GM12878 (cell line): ENCODE measurements at regions not wholly inside any gene's neighbourhood (a gene's known extent, or its start where the extent isn't known, plus 50 kb on each side); places are given as distances from the start of the nearest gene placed in this dataset.

ENCODE experiments used
- ATAC-seq: fragments of 200-7000 bp; cut with Tn5 transposase; 3 replicates; pipeline ENCODE4 v1.9.1; 2020; ENCODE audit warnings: mild to moderate bottlenecking, moderate library complexity
- BruUV-seq: library from RNA; stranded (reverse); fragments of 400-500 nt; replicated peaks from 2 replicates; lab custom pipeline; 2021; lab: Mats Ljungman, UMichigan
- CTCF ChIA-PET: fragments of 300-600 bp; sonication (Branson Sonifier 250); formaldehyde crosslinking; extraction: SDS; loops from one replicate; lab custom pipeline; 2021; ENCODE audit warnings: inconsistent platforms; lab: Yijun Ruan, JAX
- POLR2A ChIA-PET: fragments of 350-600 bp; formaldehyde crosslinking; extraction: SDS; loops from one replicate; lab custom pipeline; 2021; ENCODE audit warnings: inconsistent platforms; lab: Charles Lee
- RAD21 ChIA-PET: fragments of 300-600 bp; sonication (Branson Sonifier 250); formaldehyde crosslinking; loops from one replicate; lab custom pipeline; 2023; ENCODE audit warnings: antibody characterized with exemption; ENCODE audit not compliant: unreplicated experiment; lab: Charles Lee
- SMC1A ChIA-PET: fragments of 300-600 bp; sonication (Branson Sonifier 250); formaldehyde crosslinking; loops from one replicate; lab custom pipeline; 2023; ENCODE audit not compliant: unreplicated experiment, uncharacterized antibody; lab: Charles Lee
- DNase-seq: peaks from one replicate; pipeline ENCODE4 v3.0.0-alpha.2; 2011; ENCODE audit warnings: low read depth, low spot score
- FAIRE-seq: peaks from 3 replicates; lab custom pipeline; 2011; peaks lifted over from hg19 to GRCh38; lab: Jason Lieb, UNC
- H2AFZ ChIP-seq: 2 replicates; pipeline ENCODE4 v1.6.0; 2011; ENCODE audit warnings: low read depth, low read length, control low read depth; ENCODE audit not compliant: control insufficient read depth
- H3K27ac ChIP-seq: 2 replicates; pipeline ENCODE4 v1.5.1; 2011; ENCODE audit warnings: control low read depth; ENCODE audit not compliant: control insufficient read depth, insufficient read depth
- H3K27me3 ChIP-seq, 2 experiments: replicated peaks in 1 of 2; 2 replicates each; pipeline versions ENCODE4 v1.6.0 to v1.6.1; 2011; ENCODE audit warnings: low read length in 1 of 2; ENCODE audit not compliant: control insufficient read depth in 2 of 2, insufficient read depth in 2 of 2
- H3K36me3 ChIP-seq, 2 experiments: 2 replicates each; pipeline ENCODE4 v1.5.1; 2011; ENCODE audit warnings: low read length in 1 of 2; ENCODE audit not compliant: control insufficient read depth in 2 of 2, insufficient read depth in 2 of 2
- H3K4me1 ChIP-seq: 2 replicates; pipeline ENCODE4 v1.6.1; 2011; ENCODE audit warnings: mild to moderate bottlenecking, low read length, moderate library complexity, mixed read lengths; ENCODE audit not compliant: control insufficient read depth, insufficient read depth
- H3K4me2 ChIP-seq: 2 replicates; pipeline ENCODE4 v1.6.0; 2011; ENCODE audit warnings: control low read depth; ENCODE audit not compliant: control insufficient read depth, insufficient read depth
- H3K4me3 ChIP-seq: fragments of 200-600 bp; sonication (generic); 2 replicates; pipeline ENCODE4 v1.5.1; 2016
- H3K79me2 ChIP-seq: 2 replicates; pipeline ENCODE4 v1.6.0; 2011; ENCODE audit warnings: low read length; ENCODE audit not compliant: control insufficient read depth, insufficient read depth
- H3K9ac ChIP-seq: 2 replicates; pipeline ENCODE4 v1.8.0; 2011; ENCODE audit warnings: low read length, control low read depth, mixed read lengths; ENCODE audit not compliant: control insufficient read depth, insufficient read depth
- H3K9me3 ChIP-seq: replicated peaks from 3 replicates; pipeline ENCODE4 v1.5.1; 2011; ENCODE audit warnings: mild to moderate bottlenecking, low read length; ENCODE audit not compliant: control insufficient read depth, insufficient read depth
- H4K20me1 ChIP-seq: 2 replicates; pipeline ENCODE4 v1.6.0; 2011; ENCODE audit not compliant: control insufficient read depth, insufficient read depth
- CHD4 ChIP-seq: fragments of 200-600 bp; sonication (generic); IDR thresholded peaks from 2 replicates; pipeline ENCODE4 v1.6.1; 2016; ENCODE audit warnings: mild to moderate bottlenecking
- ZNF592 ChIP-seq: fragments of 450-650 bp; IDR thresholded peaks from 2 replicates; pipeline ENCODE4 v1.6.1; 2017; ENCODE audit warnings: mild to moderate bottlenecking, moderate library complexity
- WGBS: methylation state at CpG from one replicate; pipeline ENCODE4 v1.1.6; 2016; ENCODE audit warnings: low lambda C conversion rate; ENCODE audit not compliant: insufficient replicate concordance, insufficient coverage; ENCODE audit errors: missing lambda C conversion rate; 5-methylcytosine and 5-hydroxymethylcytosine counted together
- in situ Hi-C: fragments of 300-500 bp; cut with MboI; formaldehyde crosslinking; loops from 9 replicates; pipeline ENCODE4 v1.14.3; 2018; ENCODE audit warnings: mixed read lengths
- intact Hi-C: fragments of 100-400 bp; cut with micrococcal nuclease; formaldehyde crosslinking; loops from one replicate; pipeline ENCODE4 v1.14.2; 2022; ENCODE audit not compliant: unreplicated experiment
- TF ChIP-seq, protein P1 (sequence below): IDR thresholded peaks from 2 replicates; pipeline ENCODE4 v1.6.1; 2012; ENCODE audit warnings: improper control_type of control experiment, low read depth, low read length; ENCODE audit not compliant: insufficient replicate concordance
- TF ChIP-seq, protein P2 (sequence below): fragments of 450-650 bp; IDR thresholded peaks from 2 replicates; pipeline ENCODE4 v1.6.1; 2016; ENCODE audit warnings: mild to moderate bottlenecking

DNA sequence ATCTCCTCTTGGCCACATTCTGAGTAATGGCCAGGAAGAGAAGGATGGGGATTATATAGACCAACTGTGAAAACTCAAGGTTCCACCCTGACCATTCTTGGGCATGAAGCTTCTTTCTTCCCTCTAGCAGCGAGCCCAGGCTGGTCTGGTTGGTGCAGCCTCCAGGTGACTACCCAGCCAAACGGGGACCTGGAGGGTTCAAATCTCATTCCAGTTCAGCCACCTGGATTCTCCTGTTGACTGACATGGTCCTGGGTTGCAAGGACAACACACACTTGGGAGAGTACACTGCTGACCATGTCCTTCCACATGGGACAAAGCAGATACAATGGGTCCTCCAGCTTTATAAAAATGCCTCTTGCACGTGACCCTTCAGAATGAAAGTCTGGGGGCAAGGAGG lies 67.0 kb downstream of the SHANK2 start:
- no peaks in the 10 kb centered on the region for H4K20me1 ChIP-seq
- H3K27ac ChIP-seq: no peak overlapping the region
- BruUV-seq: no TSS peak
- SMC1A ChIA-PET: no interaction called here
- no peak for TF ChIP-seq ZNF592
- TF ChIP-seq, protein P1, sequence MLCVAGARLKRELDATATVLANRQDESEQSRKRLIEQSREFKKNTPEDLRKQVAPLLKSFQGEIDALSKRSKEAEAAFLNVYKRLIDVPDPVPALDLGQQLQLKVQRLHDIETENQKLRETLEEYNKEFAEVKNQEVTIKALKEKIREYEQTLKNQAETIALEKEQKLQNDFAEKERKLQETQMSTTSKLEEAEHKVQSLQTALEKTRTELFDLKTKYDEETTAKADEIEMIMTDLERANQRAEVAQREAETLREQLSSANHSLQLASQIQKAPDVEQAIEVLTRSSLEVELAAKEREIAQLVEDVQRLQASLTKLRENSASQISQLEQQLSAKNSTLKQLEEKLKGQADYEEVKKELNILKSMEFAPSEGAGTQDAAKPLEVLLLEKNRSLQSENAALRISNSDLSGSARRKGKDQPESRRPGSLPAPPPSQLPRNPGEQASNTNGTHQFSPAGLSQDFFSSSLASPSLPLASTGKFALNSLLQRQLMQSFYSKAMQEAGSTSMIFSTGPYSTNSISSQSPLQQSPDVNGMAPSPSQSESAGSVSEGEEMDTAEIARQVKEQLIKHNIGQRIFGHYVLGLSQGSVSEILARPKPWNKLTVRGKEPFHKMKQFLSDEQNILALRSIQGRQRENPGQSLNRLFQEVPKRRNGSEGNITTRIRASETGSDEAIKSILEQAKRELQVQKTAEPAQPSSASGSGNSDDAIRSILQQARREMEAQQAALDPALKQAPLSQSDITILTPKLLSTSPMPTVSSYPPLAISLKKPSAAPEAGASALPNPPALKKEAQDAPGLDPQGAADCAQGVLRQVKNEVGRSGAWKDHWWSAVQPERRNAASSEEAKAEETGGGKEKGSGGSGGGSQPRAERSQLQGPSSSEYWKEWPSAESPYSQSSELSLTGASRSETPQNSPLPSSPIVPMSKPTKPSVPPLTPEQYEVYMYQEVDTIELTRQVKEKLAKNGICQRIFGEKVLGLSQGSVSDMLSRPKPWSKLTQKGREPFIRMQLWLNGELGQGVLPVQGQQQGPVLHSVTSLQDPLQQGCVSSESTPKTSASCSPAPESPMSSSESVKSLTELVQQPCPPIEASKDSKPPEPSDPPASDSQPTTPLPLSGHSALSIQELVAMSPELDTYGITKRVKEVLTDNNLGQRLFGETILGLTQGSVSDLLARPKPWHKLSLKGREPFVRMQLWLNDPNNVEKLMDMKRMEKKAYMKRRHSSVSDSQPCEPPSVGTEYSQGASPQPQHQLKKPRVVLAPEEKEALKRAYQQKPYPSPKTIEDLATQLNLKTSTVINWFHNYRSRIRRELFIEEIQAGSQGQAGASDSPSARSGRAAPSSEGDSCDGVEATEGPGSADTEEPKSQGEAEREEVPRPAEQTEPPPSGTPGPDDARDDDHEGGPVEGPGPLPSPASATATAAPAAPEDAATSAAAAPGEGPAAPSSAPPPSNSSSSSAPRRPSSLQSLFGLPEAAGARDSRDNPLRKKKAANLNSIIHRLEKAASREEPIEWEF: no peak
- TF ChIP-seq CHD4: no peak
- TF ChIP-seq, protein P2, sequence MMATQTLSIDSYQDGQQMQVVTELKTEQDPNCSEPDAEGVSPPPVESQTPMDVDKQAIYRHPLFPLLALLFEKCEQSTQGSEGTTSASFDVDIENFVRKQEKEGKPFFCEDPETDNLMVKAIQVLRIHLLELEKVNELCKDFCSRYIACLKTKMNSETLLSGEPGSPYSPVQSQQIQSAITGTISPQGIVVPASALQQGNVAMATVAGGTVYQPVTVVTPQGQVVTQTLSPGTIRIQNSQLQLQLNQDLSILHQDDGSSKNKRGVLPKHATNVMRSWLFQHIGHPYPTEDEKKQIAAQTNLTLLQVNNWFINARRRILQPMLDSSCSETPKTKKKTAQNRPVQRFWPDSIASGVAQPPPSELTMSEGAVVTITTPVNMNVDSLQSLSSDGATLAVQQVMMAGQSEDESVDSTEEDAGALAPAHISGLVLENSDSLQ: no peak
- no peak overlapping the region for H3K4me3 ChIP-seq
- H3K4me1 ChIP-seq: no peaks in the 10 kb centered on the region
- POLR2A ChIA-PET: interaction anchor here (0.6 kb wide), 1 partner anchor 36 kb away, joined by 5 read pairs; no protein-coding TSS in a partner anchor
- intact Hi-C loops: no loop called here
- H3K27me3 ChIP-seq: no peaks in the 10 kb centered on the region
- no peaks in the 10 kb centered on the region for H3K79me2 ChIP-seq
- no peaks in the 10 kb centered on the region for H3K36me3 ChIP-seq
- in situ Hi-C loops: no loop called here
- no peak for DNase-seq
- no peaks in the 10 kb centered on the region for H3K9me3 ChIP-seq
- no peak overlapping the region for H3K4me2 ChIP-seq
- CTCF ChIA-PET: no interaction called here
- no peak overlapping the region for H2AFZ ChIP-seq
- RAD21 ChIA-PET: no interaction called here
- no peak for ATAC-seq
- FAIRE-seq: no peak
- no peak overlapping the region for H3K9ac ChIP-seq
- 0% methylated on average over 2 of the region's 3 CpGs for WGBS
